ENCODE measurements at regions not wholly inside any gene's neighbourhood (a gene's known extent, or its start where the extent isn't known, plus 50 kb on each side); places are given as distances from the start of the nearest gene placed in this dataset.
"Not testable (repeated sequence)": the region's sequence is repeated elsewhere in the genome, so short reads cannot be mapped to it uniquely, and the experiment has no call there.

DNA sequence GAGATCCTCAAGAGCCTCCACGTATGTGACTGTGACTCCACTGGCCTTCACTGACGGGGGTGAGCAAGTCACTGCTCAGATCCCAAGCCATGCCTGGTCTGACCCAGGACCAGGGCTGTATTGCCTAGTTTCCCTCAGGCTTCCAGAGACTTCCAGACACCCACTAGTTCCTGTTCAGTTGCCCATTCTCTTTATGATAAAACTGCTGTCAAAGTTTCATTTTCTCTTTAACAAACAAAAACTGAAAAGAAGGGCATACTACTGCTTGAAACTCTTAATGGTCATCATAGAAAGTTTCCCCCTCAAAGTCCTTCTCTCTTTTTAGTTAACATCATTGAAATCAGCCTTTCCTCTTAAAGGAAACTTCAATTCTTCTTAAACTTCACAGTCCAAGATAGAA lies 105.7 kb upstream of the GHR start:
- Histone ChIP-seq H4K20me1 (ENCODE audit: control insufficient read depth, insufficient read depth, insufficient read length) (no peaks in the 10 kb centered on the region), H4K91ac (ENCODE audit: insufficient read length, low read depth, low read length) (no peak overlapping the region), H3K27me3 (ENCODE audit: insufficient read depth, low read length) (no peaks in the 10 kb centered on the region), H3K27ac (ENCODE audit: insufficient read length, low read depth, low read length) (no peak overlapping the region), H3K18ac (ENCODE audit: insufficient read length, low read depth, low read length) (no peak overlapping the region), H3K79me2 (ENCODE audit: insufficient read depth, low read length) (no peaks in the 10 kb centered on the region), H2BK20ac (ENCODE audit: low read depth, low read length, poor library complexity, severe bottlenecking) (no peak overlapping the region), H2BK5ac (ENCODE audit: insufficient read length, low read length) (no peak overlapping the region), H3K23ac (ENCODE audit: insufficient read length, low read depth, low read length) (no peak overlapping the region), H3K4me2 (ENCODE audit: insufficient read depth, insufficient read length, low read length) (no peak overlapping the region), H3T11ph (ENCODE audit: low read length) (no peak overlapping the region), H3K14ac (ENCODE audit: insufficient read depth, low read length) (no peak overlapping the region), H2BK12ac (ENCODE audit: insufficient read length, low read depth, low read length) (no peak overlapping the region), H3K4ac (ENCODE audit: low read depth, low read length) (no peak overlapping the region), H2BK15ac (ENCODE audit: low read depth, low read length) (no peak overlapping the region), H3K4me1 (ENCODE audit: insufficient read depth, low read length) (no peaks in the 10 kb centered on the region; the same call in 1 of the 2 replicates), H3K9ac (ENCODE audit: extremely low read depth, insufficient read length, low read length) (no peak overlapping the region), H4K5ac (ENCODE audit: insufficient read length, low read depth, low read length) (no peak overlapping the region), H3K9me3 (ENCODE audit: control insufficient read depth, low read depth, low read length) (peaks cover 10% of the 10 kb centered on the region), H2AK5ac (ENCODE audit: insufficient read length, low read length) (no peak overlapping the region), H2BK120ac (ENCODE audit: low read depth, low read length, poor library complexity, severe bottlenecking) (no peak overlapping the region), H4K8ac (replicated peaks; ENCODE audit: insufficient read length, low read depth, low read length) (no peak overlapping the region), H2AFZ (ENCODE audit: low read length) (no peak overlapping the region), H3K56ac (ENCODE audit: insufficient read length, low read depth, low read length) (no peak overlapping the region), H3K23me2 (ENCODE audit: insufficient read length, low read depth, low read length, poor library complexity, severe bottlenecking) (no peaks in the 10 kb centered on the region), H3K79me1 (ENCODE audit: insufficient read depth, low read depth, low read length, poor library complexity, severe bottlenecking) (no peaks in the 10 kb centered on the region)
- no CpG with 5 or more reads among the region's 2 CpGs for WGBS (ENCODE audit: extremely low coverage, insufficient read length, low lambda C conversion rate)
- no peak overlapping the region; a peak in 1 of 5 replicates for H3K4me3 Mint-ChIP-seq
- H3K9me3 Mint-ChIP-seq = peaks cover 26 to 44% of the 10 kb centered on the region in 2 experiments
- peaks cover 25 to 30% (median 29%) of the 10 kb centered on the region in 3 experiments for H3K36me3 Mint-ChIP-seq (ENCODE audit: insufficient read depth in 1 of 3, low read depth in 3 of 3)
- peaks cover 1% of the 10 kb centered on the region; the same call in 1 of the 2 replicates for H3K27me3 Mint-ChIP-seq (ENCODE audit: low read depth)
- H3K27ac Mint-ChIP-seq = no peak overlapping the region
- peaks cover 4 to 10% of the 10 kb centered on the region in 2 experiments for H3K4me1 Mint-ChIP-seq
- TF ChIP-seq, protein P1, sequence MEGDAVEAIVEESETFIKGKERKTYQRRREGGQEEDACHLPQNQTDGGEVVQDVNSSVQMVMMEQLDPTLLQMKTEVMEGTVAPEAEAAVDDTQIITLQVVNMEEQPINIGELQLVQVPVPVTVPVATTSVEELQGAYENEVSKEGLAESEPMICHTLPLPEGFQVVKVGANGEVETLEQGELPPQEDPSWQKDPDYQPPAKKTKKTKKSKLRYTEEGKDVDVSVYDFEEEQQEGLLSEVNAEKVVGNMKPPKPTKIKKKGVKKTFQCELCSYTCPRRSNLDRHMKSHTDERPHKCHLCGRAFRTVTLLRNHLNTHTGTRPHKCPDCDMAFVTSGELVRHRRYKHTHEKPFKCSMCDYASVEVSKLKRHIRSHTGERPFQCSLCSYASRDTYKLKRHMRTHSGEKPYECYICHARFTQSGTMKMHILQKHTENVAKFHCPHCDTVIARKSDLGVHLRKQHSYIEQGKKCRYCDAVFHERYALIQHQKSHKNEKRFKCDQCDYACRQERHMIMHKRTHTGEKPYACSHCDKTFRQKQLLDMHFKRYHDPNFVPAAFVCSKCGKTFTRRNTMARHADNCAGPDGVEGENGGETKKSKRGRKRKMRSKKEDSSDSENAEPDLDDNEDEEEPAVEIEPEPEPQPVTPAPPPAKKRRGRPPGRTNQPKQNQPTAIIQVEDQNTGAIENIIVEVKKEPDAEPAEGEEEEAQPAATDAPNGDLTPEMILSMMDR (conservative IDR thresholded peaks at IDR 0.05) = no peak
- no peak for DNase-seq

DNA sequence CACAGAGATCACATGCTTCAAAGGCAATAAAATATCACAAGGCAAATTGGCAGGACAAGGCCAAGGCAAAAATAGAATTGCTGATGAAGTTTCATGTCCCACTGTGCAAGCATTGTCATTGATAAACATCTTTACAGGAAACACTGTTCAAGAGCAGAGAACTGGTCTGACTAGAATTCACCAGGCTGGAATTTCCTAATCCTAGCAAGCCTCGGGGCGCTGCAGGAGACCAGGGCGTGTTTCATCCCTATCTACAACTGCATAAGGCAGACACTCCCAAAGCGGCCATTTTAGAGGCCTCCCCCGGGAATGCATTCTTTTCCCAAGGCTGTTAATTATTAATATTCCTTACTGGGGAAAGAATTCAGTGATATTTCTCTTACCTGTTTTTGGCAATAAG lies 103.7 kb upstream of the GHR start:
- not testable (repeated sequence) for H2BK120ac ChIP-seq (ENCODE audit: low read depth, low read length, poor library complexity, severe bottlenecking); H3K27me3 Mint-ChIP-seq (ENCODE audit: low read depth)

More for the DNA sequence above, 103.7 kb upstream of the GHR start:
- peak; percentile 31 for DNase-seq
- H3K4me1 Mint-ChIP-seq; H3K4me2 ChIP-seq (ENCODE audit: insufficient read depth, insufficient read length, low read length); H3K79me1 ChIP-seq (ENCODE audit: insufficient read depth, low read depth, low read length, poor library complexity, severe bottlenecking); H3K56ac ChIP-seq (ENCODE audit: insufficient read length, low read depth, low read length); H3K27ac Mint-ChIP-seq; H3K9ac ChIP-seq (ENCODE audit: extremely low read depth, insufficient read length, low read length); H3K4ac ChIP-seq (ENCODE audit: low read depth, low read length); H2BK5ac ChIP-seq (ENCODE audit: insufficient read length, low read length); H2BK12ac ChIP-seq (ENCODE audit: insufficient read length, low read depth, low read length); H2BK20ac ChIP-seq (ENCODE audit: low read depth, low read length, poor library complexity, severe bottlenecking); H3K23ac ChIP-seq (ENCODE audit: insufficient read length, low read depth, low read length); H4K91ac ChIP-seq (ENCODE audit: insufficient read length, low read depth, low read length); H4K5ac ChIP-seq (ENCODE audit: insufficient read length, low read depth, low read length); H3K9me3 ChIP-seq (ENCODE audit: control insufficient read depth, low read depth, low read length); H3K27me3 ChIP-seq (ENCODE audit: insufficient read depth, low read length); H3K4me1 ChIP-seq (ENCODE audit: insufficient read depth, low read length); H3T11ph ChIP-seq (ENCODE audit: low read length); H3K18ac ChIP-seq (ENCODE audit: insufficient read length, low read depth, low read length); H2BK15ac ChIP-seq (ENCODE audit: low read depth, low read length); H2AFZ ChIP-seq (ENCODE audit: low read length); H4K20me1 ChIP-seq (ENCODE audit: control insufficient read depth, insufficient read depth, insufficient read length); H3K79me2 ChIP-seq (ENCODE audit: insufficient read depth, low read length); H3K14ac ChIP-seq (ENCODE audit: insufficient read depth, low read length); H3K4me3 Mint-ChIP-seq; H2AK5ac ChIP-seq (ENCODE audit: insufficient read length, low read length); H3K27ac ChIP-seq (ENCODE audit: insufficient read length, low read depth, low read length); H3K23me2 ChIP-seq (ENCODE audit: insufficient read length, low read depth, low read length, poor library complexity, severe bottlenecking); H4K8ac ChIP-seq (replicated peaks; ENCODE audit: insufficient read length, low read depth, low read length): not testable (repeated sequence)
- WGBS (ENCODE audit: extremely low coverage, insufficient read length, low lambda C conversion rate) = no CpG with 5 or more reads among the region's 5 CpGs
- H3K9me3 Mint-ChIP-seq = peaks cover 26 to 47% of the 10 kb centered on the region in 2 experiments
- peaks cover 25 to 30% (median 29%) of the 10 kb centered on the region in 3 experiments for H3K36me3 Mint-ChIP-seq (ENCODE audit: insufficient read depth in 1 of 3, low read depth in 3 of 3)
